ENCODE measurements at regions not wholly inside any gene's neighbourhood (a gene's known extent, or its start where the extent isn't known, plus 50 kb on each side); places are given as distances from the start of the nearest gene placed in this dataset.

DNA sequence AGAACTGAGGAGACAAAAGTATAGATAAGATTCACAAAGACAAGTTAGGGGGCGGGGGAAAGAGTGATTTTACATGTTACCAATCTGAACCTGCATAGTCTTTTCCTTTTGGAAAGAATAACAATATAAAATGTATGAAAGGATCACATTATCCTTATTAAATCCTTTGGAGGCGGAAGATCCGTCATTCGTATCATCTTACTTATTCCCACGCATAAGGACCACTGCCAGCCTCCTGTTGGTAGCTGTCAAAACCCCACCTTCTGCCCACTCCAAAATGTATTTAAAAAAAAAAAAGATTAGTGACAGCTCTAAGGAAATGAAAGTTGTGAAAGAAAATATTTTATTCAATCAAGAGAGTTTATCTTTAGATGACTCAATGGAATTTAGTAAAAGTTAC lies 821.0 kb upstream of the CELF2 start:
- no peaks in the 10 kb centered on the region for H3K36me3 Mint-ChIP-seq (ENCODE audit: insufficient read depth)
- H3K4me1 Mint-ChIP-seq, result no peaks in the 10 kb centered on the region

DNA sequence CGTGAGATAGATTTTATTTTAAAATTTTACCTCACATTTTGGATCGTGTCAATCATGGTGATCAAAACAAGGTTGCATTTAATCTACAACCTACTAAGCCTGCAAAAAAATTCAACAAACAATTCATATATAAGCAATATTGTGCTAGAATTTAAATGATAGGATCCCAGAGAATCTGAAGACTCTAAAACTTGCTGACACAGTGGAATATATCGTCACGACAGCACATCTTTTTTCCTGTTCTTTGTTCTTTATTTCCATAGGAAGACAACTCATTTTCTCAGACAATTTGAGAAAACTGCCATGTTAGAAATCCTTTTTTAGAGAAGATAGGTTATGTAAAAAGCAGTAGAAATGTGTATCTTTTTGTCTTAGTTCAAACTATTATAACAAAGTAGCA lies 820.2 kb upstream of the CELF2 start:
- no peak overlapping the region for H3K4me3 Mint-ChIP-seq
- DNase-seq (ENCODE audit: low spot score in 2 of 2), result no peak
- peaks cover 5% of the 10 kb centered on the region for H3K9me3 Mint-ChIP-seq
- no peaks in the 10 kb centered on the region for H3K36me3 Mint-ChIP-seq (ENCODE audit: insufficient read depth)
- no peaks in the 10 kb centered on the region for H3K4me1 Mint-ChIP-seq
- no peaks in the 10 kb centered on the region for H3K27me3 Mint-ChIP-seq
- no peak for ATAC-seq (replicated peaks; ENCODE audit: extremely low read depth, poor library complexity, severe bottlenecking)
- H3K27ac Mint-ChIP-seq (ENCODE audit: low read depth), result no peak overlapping the region

More for the DNA sequence above, 821.0 kb upstream of the CELF2 start:
- no peak for DNase-seq (ENCODE audit: low spot score in 2 of 2)
- Mint-ChIP-seq H3K27me3 (no peaks in the 10 kb centered on the region), H3K27ac (ENCODE audit: low read depth) (no peak overlapping the region), H3K9me3 (peaks cover 5% of the 10 kb centered on the region), H3K4me3 (no peak overlapping the region)
- ATAC-seq (replicated peaks; ENCODE audit: extremely low read depth, poor library complexity, severe bottlenecking), result no peak

DNA sequence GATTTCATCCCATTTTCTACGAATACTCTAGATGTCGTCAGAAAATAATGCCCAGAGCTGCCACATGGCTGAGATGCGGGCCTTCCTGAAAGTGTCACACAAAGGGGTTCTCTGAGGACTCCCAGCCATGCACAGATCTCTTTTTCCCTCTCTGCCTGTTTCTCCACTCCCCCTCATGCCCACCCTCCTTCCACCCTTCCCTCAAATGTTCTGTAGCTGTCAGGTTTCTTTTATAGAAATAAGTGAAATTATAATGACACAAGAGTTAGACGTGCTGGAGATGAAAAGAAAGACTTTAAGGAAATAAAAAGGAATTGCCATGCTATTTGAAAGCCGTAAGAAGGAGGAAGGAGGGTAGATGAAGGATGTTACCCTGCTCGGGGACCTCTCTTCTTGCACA lies 819.3 kb upstream of the CELF2 start:
- ATAC-seq (replicated peaks; ENCODE audit: extremely low read depth, poor library complexity, severe bottlenecking) (no peak), DNase-seq (ENCODE audit: low spot score in 2 of 2) (no peak)
- Mint-ChIP-seq H3K27ac (ENCODE audit: low read depth) (no peak overlapping the region), H3K4me1 (no peaks in the 10 kb centered on the region), H3K4me3 (no peak overlapping the region), H3K9me3 (peaks cover 11% of the 10 kb centered on the region), H3K27me3 (no peaks in the 10 kb centered on the region), H3K36me3 (ENCODE audit: insufficient read depth) (no peaks in the 10 kb centered on the region)

- ATAC-seq (replicated peaks; ENCODE audit: extremely low read depth, poor library complexity, severe bottlenecking) (no peak), DNase-seq (ENCODE audit: low spot score in 2 of 2) (no peak)
- Mint-ChIP-seq H3K36me3 (ENCODE audit: insufficient read depth) (no peaks in the 10 kb centered on the region), H3K27ac (ENCODE audit: low read depth) (no peak overlapping the region), H3K9me3 (peaks cover 14% of the 10 kb centered on the region), H3K4me1 (no peaks in the 10 kb centered on the region), H3K4me3 (no peak overlapping the region), H3K27me3 (no peaks in the 10 kb centered on the region)
These were observed 813.3 kb upstream of the CELF2 start for GRCh38 chr10:10204415-10204814.

GRCh38 chr10:10205906-10206305 lies 811.8 kb upstream of the CELF2 start:
- Mint-ChIP-seq H3K4me3 (no peak overlapping the region), H3K9me3 (peaks cover 11% of the 10 kb centered on the region), H3K27ac (ENCODE audit: low read depth) (no peak overlapping the region), H3K36me3 (ENCODE audit: insufficient read depth) (no peaks in the 10 kb centered on the region), H3K4me1 (no peaks in the 10 kb centered on the region), H3K27me3 (no peaks in the 10 kb centered on the region)
- no peak for ATAC-seq (replicated peaks; ENCODE audit: extremely low read depth, poor library complexity, severe bottlenecking)
- DNase-seq (ENCODE audit: low spot score in 2 of 2), result no peak

GRCh38 chr10:10207538-10207937 lies 810.1 kb upstream of the CELF2 start:
- Mint-ChIP-seq H3K27me3 (no peaks in the 10 kb centered on the region), H3K36me3 (ENCODE audit: insufficient read depth) (no peaks in the 10 kb centered on the region), H3K4me3 (no peak overlapping the region), H3K4me1 (no peaks in the 10 kb centered on the region), H3K27ac (ENCODE audit: low read depth) (no peak overlapping the region), H3K9me3 (peaks cover 9% of the 10 kb centered on the region)
- ATAC-seq (replicated peaks; ENCODE audit: extremely low read depth, poor library complexity, severe bottlenecking), result no peak
- no peak for DNase-seq (ENCODE audit: low spot score in 2 of 2)

- Mint-ChIP-seq H3K9me3 (peaks cover 5% of the 10 kb centered on the region), H3K27me3 (no peaks in the 10 kb centered on the region), H3K4me3 (no peak overlapping the region), H3K4me1 (no peaks in the 10 kb centered on the region), H3K27ac (ENCODE audit: low read depth) (no peak overlapping the region), H3K36me3 (ENCODE audit: insufficient read depth) (no peaks in the 10 kb centered on the region)
- ATAC-seq (replicated peaks; ENCODE audit: extremely low read depth, poor library complexity, severe bottlenecking) (no peak), DNase-seq (ENCODE audit: low spot score in 2 of 2) (no peak)
These were observed 809.5 kb upstream of the CELF2 start for GRCh38 chr10:10208196-10208595.

DNA sequence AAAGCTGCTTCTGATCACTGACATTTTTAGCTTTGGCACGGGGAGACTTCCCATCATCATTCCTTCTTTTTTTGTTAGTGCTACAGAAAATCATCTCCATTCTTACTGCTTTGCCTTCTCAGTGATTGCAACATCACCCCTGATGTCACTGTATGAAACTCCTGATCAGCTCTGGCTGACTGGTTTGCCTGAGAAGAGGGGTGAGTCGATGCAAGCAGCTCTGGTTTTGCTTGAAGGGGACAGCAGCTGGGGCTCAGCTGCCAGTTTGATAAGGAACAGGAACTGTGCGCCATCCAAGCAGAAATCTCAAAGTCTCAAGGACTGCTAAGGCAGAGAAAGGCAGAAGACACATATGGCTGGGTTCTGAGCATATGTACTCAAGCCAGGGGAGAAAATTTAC lies 808.5 kb upstream of the CELF2 start:
- no peaks in the 10 kb centered on the region for H3K4me1 Mint-ChIP-seq
- no peaks in the 10 kb centered on the region for H3K36me3 Mint-ChIP-seq (ENCODE audit: insufficient read depth)
- peaks cover 5% of the 10 kb centered on the region for H3K9me3 Mint-ChIP-seq
- H3K4me3 Mint-ChIP-seq, result no peak overlapping the region
- H3K27me3 Mint-ChIP-seq, result no peaks in the 10 kb centered on the region
- ATAC-seq (replicated peaks; ENCODE audit: extremely low read depth, poor library complexity, severe bottlenecking) (no peak), DNase-seq (ENCODE audit: low spot score in 2 of 2) (no peak)
- no peak overlapping the region for H3K27ac Mint-ChIP-seq (ENCODE audit: low read depth)

DNA sequence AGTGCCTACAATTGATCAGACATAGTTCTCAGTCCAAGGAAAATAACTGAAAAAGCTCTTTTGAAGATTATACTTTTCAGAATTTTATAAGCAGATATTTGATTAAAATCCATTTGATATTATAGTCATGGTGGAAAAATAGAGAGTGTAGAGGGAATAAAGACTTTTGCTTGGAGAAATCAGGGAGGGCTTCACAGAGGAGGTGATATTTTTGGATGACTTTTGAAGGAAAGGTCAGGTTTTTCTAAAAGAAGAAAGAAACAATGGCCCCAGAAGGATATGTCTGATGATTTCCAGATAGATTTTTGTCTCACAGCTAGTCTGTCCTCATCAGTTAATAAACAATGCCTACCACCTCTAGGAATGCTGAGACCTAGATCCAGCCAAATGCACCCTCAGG lies 806.3 kb upstream of the CELF2 start:
- DNase-seq (ENCODE audit: low spot score in 2 of 2) (no peak), ATAC-seq (replicated peaks; ENCODE audit: extremely low read depth, poor library complexity, severe bottlenecking) (no peak)
- no peaks in the 10 kb centered on the region for H3K36me3 Mint-ChIP-seq (ENCODE audit: insufficient read depth)
- peaks cover 5% of the 10 kb centered on the region for H3K9me3 Mint-ChIP-seq
- no peak overlapping the region for H3K4me3 Mint-ChIP-seq
- no peaks in the 10 kb centered on the region for H3K27me3 Mint-ChIP-seq
- H3K27ac Mint-ChIP-seq (ENCODE audit: low read depth), result no peak overlapping the region
- no peaks in the 10 kb centered on the region for H3K4me1 Mint-ChIP-seq

DNA sequence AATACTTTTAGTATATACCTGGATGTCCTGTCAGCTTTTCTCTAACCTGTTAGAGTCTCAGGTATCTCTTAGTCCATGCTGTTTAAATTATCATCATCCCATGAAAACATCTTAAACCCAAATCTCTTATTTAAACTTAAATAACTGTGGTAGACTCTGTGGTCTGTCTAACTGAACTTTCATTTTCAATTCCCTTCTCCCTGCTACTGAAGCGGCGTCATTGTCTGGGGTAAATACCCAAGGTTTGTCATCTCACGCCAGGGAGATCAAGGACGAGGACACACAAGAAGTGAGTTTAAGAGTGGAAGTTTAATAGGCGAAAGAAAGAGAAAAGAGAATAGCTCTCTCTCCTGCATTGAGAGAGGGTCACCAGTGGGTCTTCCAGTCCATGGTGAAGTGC lies 804.4 kb upstream of the CELF2 start:
- H3K9me3 Mint-ChIP-seq, result no peaks in the 10 kb centered on the region
- no peak overlapping the region for H3K27ac Mint-ChIP-seq (ENCODE audit: low read depth)
- no peak overlapping the region for H3K4me3 Mint-ChIP-seq
- no peaks in the 10 kb centered on the region for H3K36me3 Mint-ChIP-seq (ENCODE audit: insufficient read depth)
- no peaks in the 10 kb centered on the region for H3K4me1 Mint-ChIP-seq
- ATAC-seq (replicated peaks; ENCODE audit: extremely low read depth, poor library complexity, severe bottlenecking) (no peak), DNase-seq (ENCODE audit: low spot score in 2 of 2) (no peak)
- H3K27me3 Mint-ChIP-seq, result no peaks in the 10 kb centered on the region

DNA sequence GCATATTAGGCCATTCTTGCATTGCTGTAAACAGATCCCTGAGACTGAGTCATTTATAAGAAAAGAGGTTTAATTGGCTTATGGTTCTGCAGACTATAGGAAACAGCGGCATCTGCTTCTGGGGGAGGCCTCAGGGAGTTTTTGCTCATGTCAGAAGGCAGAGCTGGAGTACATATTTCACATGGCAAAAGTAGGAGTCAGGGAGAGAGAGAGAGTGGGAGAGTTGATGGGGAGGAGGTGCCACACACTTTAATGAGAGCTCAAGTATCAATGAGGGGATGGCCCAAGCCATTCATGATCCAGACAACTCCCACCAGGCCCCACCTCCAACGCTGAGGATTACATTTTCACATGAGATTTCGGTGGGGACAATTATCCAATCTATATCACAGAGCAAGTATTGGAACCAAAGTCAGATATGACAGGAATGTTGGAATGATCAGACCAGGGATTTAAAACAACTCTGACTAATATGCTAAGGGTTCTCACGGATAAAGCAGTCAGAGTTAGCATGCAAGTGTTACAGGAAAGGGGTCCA lies 795.3 kb upstream of the CELF2 start:
- peaks cover 5% of the 10 kb centered on the region for H3K9me3 Mint-ChIP-seq
- no peak overlapping the region for H3K4me3 Mint-ChIP-seq
- no peak for DNase-seq (ENCODE audit: low spot score in 2 of 2)
- no peak for ATAC-seq (replicated peaks; ENCODE audit: extremely low read depth, poor library complexity, severe bottlenecking)
- no peaks in the 10 kb centered on the region for H3K36me3 Mint-ChIP-seq (ENCODE audit: insufficient read depth)
- H3K4me1 Mint-ChIP-seq, result no peaks in the 10 kb centered on the region
- H3K27ac Mint-ChIP-seq (ENCODE audit: low read depth), result no peak overlapping the region
- no peaks in the 10 kb centered on the region for H3K27me3 Mint-ChIP-seq

- DNase-seq (ENCODE audit: low spot score in 2 of 2) (no peak), ATAC-seq (replicated peaks; ENCODE audit: extremely low read depth, poor library complexity, severe bottlenecking) (no peak)
- peaks cover 5% of the 10 kb centered on the region for H3K9me3 Mint-ChIP-seq
- no peak overlapping the region for H3K27ac Mint-ChIP-seq (ENCODE audit: low read depth)
- H3K4me1 Mint-ChIP-seq, result no peaks in the 10 kb centered on the region
- H3K36me3 Mint-ChIP-seq (ENCODE audit: insufficient read depth), result no peaks in the 10 kb centered on the region
- H3K27me3 Mint-ChIP-seq, result no peaks in the 10 kb centered on the region
- H3K4me3 Mint-ChIP-seq, result no peak overlapping the region
These were observed 794.5 kb upstream of the CELF2 start for GRCh38 chr10:10223131-10223530.

DNA sequence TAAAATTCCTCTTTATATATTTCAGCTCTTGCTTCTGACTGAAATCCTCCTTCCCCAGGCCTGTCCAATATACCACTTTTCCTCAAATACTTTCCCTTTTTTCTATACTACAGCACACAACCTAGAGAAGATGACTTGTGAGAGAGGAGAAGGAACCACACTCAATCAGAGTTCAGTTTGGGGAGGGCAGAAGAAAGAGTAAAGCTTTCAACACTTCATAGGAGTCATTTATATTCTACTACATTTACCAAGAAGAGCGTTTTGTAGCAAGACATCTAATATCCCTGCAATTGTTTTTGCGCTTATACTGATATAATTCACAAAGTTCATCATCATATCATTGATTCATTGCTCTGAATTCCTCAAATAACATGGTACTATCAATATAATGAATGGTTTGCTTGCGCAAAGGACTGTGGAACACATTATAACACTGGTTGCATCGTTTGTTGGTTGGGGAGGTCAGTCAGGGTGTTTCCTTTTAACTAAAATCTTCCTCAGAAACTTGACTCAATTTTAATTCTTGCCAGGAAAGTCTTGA lies 792.5 kb upstream of the CELF2 start:
- Mint-ChIP-seq H3K27ac (ENCODE audit: low read depth) (no peak overlapping the region), H3K27me3 (no peaks in the 10 kb centered on the region), H3K4me1 (no peaks in the 10 kb centered on the region), H3K4me3 (no peak overlapping the region), H3K9me3 (peaks cover 5% of the 10 kb centered on the region), H3K36me3 (ENCODE audit: insufficient read depth) (no peaks in the 10 kb centered on the region)
- ATAC-seq (replicated peaks; ENCODE audit: extremely low read depth, poor library complexity, severe bottlenecking), result no peak
- no peak for DNase-seq (ENCODE audit: low spot score in 2 of 2)

GRCh38 chr10:10233229-10233628 lies 784.4 kb upstream of the CELF2 start:
- Mint-ChIP-seq H3K27me3 (no peaks in the 10 kb centered on the region), H3K36me3 (ENCODE audit: insufficient read depth) (no peaks in the 10 kb centered on the region), H3K9me3 (peaks cover 6% of the 10 kb centered on the region), H3K27ac (ENCODE audit: low read depth) (no peak overlapping the region), H3K4me1 (no peaks in the 10 kb centered on the region), H3K4me3 (no peak overlapping the region)
- ATAC-seq (replicated peaks; ENCODE audit: extremely low read depth, poor library complexity, severe bottlenecking) (no peak), DNase-seq (ENCODE audit: low spot score in 2 of 2) (no peak)
